Right lobe of liver (tissue), 6 donors: ENCODE measurements at regions not wholly inside any gene's neighbourhood (a gene's known extent, or its start where the extent isn't known, plus 50 kb on each side); places are given as distances from the start of the nearest gene placed in this dataset.

ENCODE experiments used
- ATAC-seq, 4 donors: fragments of 200-7000 bp; cut with Tn5 transposase; one replicate each; pipeline ENCODE4 v1.9.1; 2020; ENCODE audit warnings: mild to moderate bottlenecking in 4 of 4, moderate library complexity in 4 of 4
- DNase-seq, 3 donors: peaks; one replicate each; pipeline ENCODE4 v3.0.0-alpha.2; 2020
- H3K27ac ChIP-seq, 3 donors: fragments of 200-600 bp; one replicate each; pipeline ENCODE4 v1.8.0; 2022
- H3K27me3 ChIP-seq, 2 donors: fragments of 200-600 bp; one replicate each; pipeline ENCODE4 v1.8.0; 2022
- H3K36me3 ChIP-seq, 4 donors: fragments of 200-600 bp; sonication (generic) in 1 of 4; one replicate each; pipeline versions ENCODE4 v1.5.1 to v1.8.0; 2017 to 2022; ENCODE audit warnings: control low read depth in 1 of 4
- H3K4me1 ChIP-seq, 4 donors: fragments of 200-600 bp; sonication (generic) in 1 of 4; one replicate each; pipeline versions ENCODE4 v1.5.1 to v1.8.0; 2017 to 2022; ENCODE audit warnings: control low read depth in 1 of 4
- H3K4me3 ChIP-seq, 3 donors: fragments of 200-600 bp; one replicate each; pipeline ENCODE4 v1.8.0; 2022
- H3K9me3 ChIP-seq, 4 donors: fragments of 200-600 bp; sonication (generic) in 1 of 4; one replicate each; pipeline versions ENCODE4 v1.5.1 to v1.8.0; 2017 to 2022; ENCODE audit warnings: control low read depth in 1 of 4
- POLR2A ChIP-seq: fragments of 450-650 bp; IDR thresholded peaks from one replicate; pipeline ENCODE4 v1.6.1; 2017; ENCODE audit warnings: antibody characterized with exemption, mild to moderate bottlenecking
- WGBS: methylation state at CpG from one replicate; pipeline ENCODE4 v1.1.6; 2018; ENCODE audit warnings: low coverage, low lambda C conversion rate; ENCODE audit not compliant: insufficient coverage; ENCODE audit errors: missing lambda C conversion rate; 5-methylcytosine and 5-hydroxymethylcytosine counted together
- intact Hi-C, 2 donors: fragments of 100-400 bp; cut with DNase I; formaldehyde crosslinking; loops; one replicate each; pipeline versions ENCODE4 v1.11.2 to v1.14.1; 2022
- TF ChIP-seq, protein P1 (sequence below), 4 donors: fragments of 200-600 bp in 3 of 4; fragments of 450-650 bp in 1 of 4; IDR thresholded peaks; one replicate each; pipeline versions ENCODE4 v1.5.1 to v1.8.0; 2016 to 2022; ENCODE audit warnings: antibody characterized with exemption in 4 of 4, mild to moderate bottlenecking in 2 of 4
- donor health status: DM: no; HTN: yes; CAD: no.
- donor health status: DM: no; HTN: no; CAD: no.
- donor health status: DM: no; HTN: no; CAD: no.
- donor health status: DM: no; HTN: yes; CAD: no.
- donor health status: DM: no; HTN: yes; CAD: no.

DNA sequence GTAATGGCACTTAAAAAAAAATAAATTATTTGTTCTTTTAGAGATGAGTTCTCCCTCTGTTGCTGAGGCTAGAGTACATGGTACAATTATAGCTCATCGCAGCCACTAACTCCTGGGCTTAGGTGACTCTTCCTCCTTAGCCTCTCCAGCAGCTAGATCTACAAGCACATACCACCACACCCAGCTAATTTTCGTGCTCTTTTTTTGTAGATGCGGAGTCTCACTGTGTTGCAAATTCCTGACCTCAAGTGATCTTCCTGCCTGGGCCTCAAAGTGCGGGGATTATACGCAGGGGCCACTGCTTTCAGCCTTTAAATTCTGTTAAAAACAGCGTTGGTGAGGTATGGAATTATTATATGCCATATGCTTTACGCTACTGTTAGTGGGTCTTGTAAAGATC, 2034.0 kb downstream of the OLFM4 start:
- WGBS = 62% methylated on average over 7 of the region's 7 CpGs
- Histone ChIP-seq H3K36me3 (no peaks in the 10 kb centered on the region), H3K27me3 (no peaks in the 10 kb centered on the region), H3K27ac (no peak overlapping the region), H3K9me3 (no peaks in the 10 kb centered on the region), H3K4me3 (no peak overlapping the region), H3K4me1 (no peaks in the 10 kb centered on the region)
- TF ChIP-seq POLR2A = no peak
- TF ChIP-seq, protein P1, sequence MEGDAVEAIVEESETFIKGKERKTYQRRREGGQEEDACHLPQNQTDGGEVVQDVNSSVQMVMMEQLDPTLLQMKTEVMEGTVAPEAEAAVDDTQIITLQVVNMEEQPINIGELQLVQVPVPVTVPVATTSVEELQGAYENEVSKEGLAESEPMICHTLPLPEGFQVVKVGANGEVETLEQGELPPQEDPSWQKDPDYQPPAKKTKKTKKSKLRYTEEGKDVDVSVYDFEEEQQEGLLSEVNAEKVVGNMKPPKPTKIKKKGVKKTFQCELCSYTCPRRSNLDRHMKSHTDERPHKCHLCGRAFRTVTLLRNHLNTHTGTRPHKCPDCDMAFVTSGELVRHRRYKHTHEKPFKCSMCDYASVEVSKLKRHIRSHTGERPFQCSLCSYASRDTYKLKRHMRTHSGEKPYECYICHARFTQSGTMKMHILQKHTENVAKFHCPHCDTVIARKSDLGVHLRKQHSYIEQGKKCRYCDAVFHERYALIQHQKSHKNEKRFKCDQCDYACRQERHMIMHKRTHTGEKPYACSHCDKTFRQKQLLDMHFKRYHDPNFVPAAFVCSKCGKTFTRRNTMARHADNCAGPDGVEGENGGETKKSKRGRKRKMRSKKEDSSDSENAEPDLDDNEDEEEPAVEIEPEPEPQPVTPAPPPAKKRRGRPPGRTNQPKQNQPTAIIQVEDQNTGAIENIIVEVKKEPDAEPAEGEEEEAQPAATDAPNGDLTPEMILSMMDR (IDR thresholded peaks at IDR 0.05) = no peak
- ATAC-seq (no peak), DNase-seq (no peak)
- intact Hi-C loops = no loop called here

DNA sequence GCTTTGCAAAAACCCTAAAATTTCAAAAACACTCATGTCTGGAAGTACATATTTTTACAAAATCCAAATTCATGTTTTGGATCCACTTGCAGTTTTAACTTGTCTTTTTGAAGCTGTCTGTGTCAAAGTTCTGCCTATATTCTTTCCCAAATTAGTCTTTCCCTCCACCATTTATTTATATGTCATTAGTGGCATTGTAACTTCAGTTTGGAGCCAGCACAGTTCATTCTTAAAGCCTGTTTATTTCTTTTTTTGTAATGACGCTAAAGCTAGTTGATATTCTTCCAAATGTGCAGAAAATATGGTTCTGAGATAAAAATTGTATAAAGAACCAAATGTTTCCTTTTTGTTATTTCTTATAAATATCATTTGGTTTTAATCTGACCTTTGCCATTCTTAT, 2039.3 kb downstream of the OLFM4 start:
- WGBS = 44% methylated on average over 1 of the region's 1 CpG
- DNase-seq = no peak

DNA sequence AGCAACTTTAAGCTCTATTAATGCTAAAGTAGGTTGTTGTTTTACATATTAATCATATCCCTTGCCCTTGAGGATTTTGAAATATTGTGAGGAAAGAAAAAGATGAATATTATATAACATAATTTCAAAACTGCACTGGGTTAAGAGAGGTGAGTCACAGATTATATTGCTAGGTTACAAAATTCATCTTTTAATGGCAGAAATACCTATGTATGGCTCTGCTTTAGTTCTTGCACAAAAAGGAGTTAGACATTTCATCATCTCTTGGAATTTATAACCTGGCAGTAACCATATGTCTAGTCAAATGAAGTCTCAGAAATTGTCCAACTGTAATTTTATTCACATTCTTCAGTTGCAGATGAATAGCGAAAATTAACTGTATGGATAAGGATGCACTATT, 2041.1 kb downstream of the OLFM4 start:
- ATAC-seq (no peak), DNase-seq (no peak)
- 64% methylated on average over 1 of the region's 1 CpG for whole genome bisulfite sequencing
- no peaks in the 10 kb centered on the region for H3K36me3 ChIP-seq
- H3K9me3 ChIP-seq = no peaks in the 10 kb centered on the region
- no peak overlapping the region for H3K27ac ChIP-seq
- intact Hi-C loops = no loop called here
- TF ChIP-seq POLR2A = no peak
- TF ChIP-seq, protein P1 (IDR thresholded peaks at IDR 0.05) = no peak
- H3K4me1 ChIP-seq = no peaks in the 10 kb centered on the region
- no peaks in the 10 kb centered on the region for H3K27me3 ChIP-seq
- no peak overlapping the region for H3K4me3 ChIP-seq

More for the DNA sequence above, 2039.3 kb downstream of the OLFM4 start:
- H3K4me1 ChIP-seq = no peaks in the 10 kb centered on the region
- H3K27ac ChIP-seq = no peak overlapping the region
- no peaks in the 10 kb centered on the region for H3K36me3 ChIP-seq
- H3K4me3 ChIP-seq = no peak overlapping the region
- TF ChIP-seq POLR2A = no peak
- TF ChIP-seq, protein P1 (IDR thresholded peaks at IDR 0.05) = no peak
- H3K9me3 ChIP-seq = no peaks in the 10 kb centered on the region
- intact Hi-C loops = no loop called here
- ATAC-seq = no peak
- no peaks in the 10 kb centered on the region for H3K27me3 ChIP-seq

DNA sequence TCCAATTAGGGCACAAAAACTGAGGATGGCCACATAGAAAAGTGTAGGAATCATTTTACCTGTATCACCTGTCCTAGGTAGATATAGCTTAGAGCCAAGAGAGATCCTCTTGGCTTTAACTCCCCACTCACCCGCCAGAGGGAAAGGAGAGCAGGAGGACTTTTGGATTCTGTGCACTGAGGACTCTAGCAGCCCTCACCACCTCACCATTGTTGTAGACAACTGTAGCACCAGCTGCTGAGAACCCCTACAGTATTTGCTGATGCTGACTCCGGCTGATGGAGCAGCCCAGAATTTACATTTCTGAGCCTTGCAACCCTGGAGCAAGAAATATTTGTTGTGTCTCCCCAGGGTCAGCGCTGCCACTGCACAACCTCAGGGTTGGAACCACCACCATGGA, 2044.4 kb downstream of the OLFM4 start:
- Histone ChIP-seq H3K27ac (no peak overlapping the region), H3K4me1 (no peaks in the 10 kb centered on the region), H3K4me3 (no peak overlapping the region), H3K27me3 (no peaks in the 10 kb centered on the region), H3K36me3 (no peaks in the 10 kb centered on the region), H3K9me3 (no peaks in the 10 kb centered on the region)
- WGBS = 33% methylated on average over 1 of the region's 3 CpGs
- no peak for TF ChIP-seq POLR2A
- TF ChIP-seq, protein P1 (IDR thresholded peaks at IDR 0.05) = no peak
- intact Hi-C loops = no loop called here
- ATAC-seq (no peak), DNase-seq (no peak)

DNA sequence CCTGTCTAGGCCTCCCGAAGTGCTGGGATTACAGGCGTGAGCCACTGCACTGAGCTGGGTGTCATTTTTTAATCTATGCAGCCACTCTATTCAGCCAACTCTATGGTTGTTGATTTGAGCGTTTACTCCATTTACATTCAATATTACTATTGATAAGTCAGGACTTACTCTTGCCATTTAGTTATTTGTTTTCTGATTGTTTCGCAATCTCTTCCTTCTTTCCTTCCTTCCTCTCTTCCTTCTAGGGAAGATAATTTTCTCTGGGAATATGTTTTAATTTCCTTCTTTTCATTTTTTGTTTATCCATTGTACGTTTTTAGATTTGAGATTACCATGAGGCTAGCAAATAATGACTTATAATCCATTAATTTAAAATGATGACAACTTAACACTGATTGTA, 2056.0 kb downstream of the OLFM4 start:
- Histone ChIP-seq H3K9me3 (no peaks in the 10 kb centered on the region), H3K36me3 (no peaks in the 10 kb centered on the region), H3K4me1 (no peaks in the 10 kb centered on the region), H3K27ac (no peak overlapping the region), H3K4me3 (no peak overlapping the region), H3K27me3 (no peaks in the 10 kb centered on the region)
- intact Hi-C loops = no loop called here
- ATAC-seq (no peak), DNase-seq (no peak)
- WGBS = 42% methylated on average over 4 of the region's 5 CpGs
- no peak for TF ChIP-seq POLR2A
- TF ChIP-seq, protein P1 (IDR thresholded peaks at IDR 0.05) = no peak
